ENCODE measurements at regions not wholly inside any gene's neighbourhood (a gene's known extent, or its start where the extent isn't known, plus 50 kb on each side); places are given as distances from the start of the nearest gene placed in this dataset.
A peak's percentile ranks its signal among the peaks of the same experiment; 100 is the strongest.

GRCh38 chr5:10173716-10174115 lies 76.0 kb downstream of the ATPSCKMT start:
- no peak for DNase-seq (ENCODE audit: low spot score)

GRCh38 chr5:10172247-10172646 lies 77.4 kb downstream of the ATPSCKMT start:
- DNase-seq (ENCODE audit: low spot score): no peak

- no peak for DNase-seq (ENCODE audit: low spot score)
These were observed 80.3 kb downstream of the ATPSCKMT start for GRCh38 chr5:10169359-10169758.

GRCh38 chr5:10168254-10168653 lies 81.4 kb downstream of the ATPSCKMT start:
- DNase-seq (ENCODE audit: low spot score): no peak

GRCh38 chr5:10167806-10168205 lies 81.9 kb downstream of the ATPSCKMT start:
- DNase-seq (ENCODE audit: low spot score): no peak

GRCh38 chr5:10166392-10166791 lies 83.3 kb downstream of the ATPSCKMT start:
- no peak for DNase-seq (ENCODE audit: low spot score)

- DNase-seq (ENCODE audit: low spot score): no peak
These were observed 87.2 kb downstream of the ATPSCKMT start for GRCh38 chr5:10162468-10162867.

- no peak for DNase-seq (ENCODE audit: low spot score)
These were observed 87.9 kb downstream of the ATPSCKMT start for GRCh38 chr5:10161778-10162177.

- no peak for DNase-seq (ENCODE audit: low spot score)
These were observed 89.4 kb downstream of the ATPSCKMT start for GRCh38 chr5:10160241-10160640.

GRCh38 chr5:10158886-10159285 lies 90.8 kb downstream of the ATPSCKMT start:
- no peak for DNase-seq (ENCODE audit: low spot score)

GRCh38 chr5:10157085-10157669 lies 92.5 kb downstream of the ATPSCKMT start:
- no peak for DNase-seq (ENCODE audit: low spot score)

GRCh38 chr5:10155897-10156667 lies 93.6 kb downstream of the ATPSCKMT start:
- DNase-seq (ENCODE audit: low spot score): no peak

GRCh38 chr5:10153808-10154537 lies 95.7 kb downstream of the ATPSCKMT start:
- DNase-seq (ENCODE audit: low spot score): no peak

- DNase-seq (ENCODE audit: low spot score): no peak
These were observed 96.3 kb downstream of the ATPSCKMT start for GRCh38 chr5:10153394-10153793.

GRCh38 chr5:10151656-10152055 lies 98.0 kb downstream of the ATPSCKMT start:
- no peak for DNase-seq (ENCODE audit: low spot score)

GRCh38 chr5:10149911-10150310 lies 99.8 kb downstream of the ATPSCKMT start:
- no peak for DNase-seq (ENCODE audit: low spot score)

- peak; percentile 55 for DNase-seq (ENCODE audit: low spot score)
These were observed 103.7 kb downstream of the ATPSCKMT start for GRCh38 chr5:10145923-10146401.

GRCh38 chr5:10144040-10144439 lies 105.6 kb downstream of the ATPSCKMT start:
- DNase-seq (ENCODE audit: low spot score): no peak

GRCh38 chr5:10140195-10140973 lies 109.3 kb downstream of the ATPSCKMT start:
- DNase-seq (ENCODE audit: low spot score): peak; percentile 11

- DNase-seq (ENCODE audit: low spot score): no peak
These were observed 111.2 kb downstream of the ATPSCKMT start for GRCh38 chr5:10138395-10139057.

- DNase-seq (ENCODE audit: low spot score): peak; percentile 13
These were observed 115.9 kb downstream of the ATPSCKMT start for GRCh38 chr5:10133830-10134229.

Data from A172 (cell line).